ENCODE measurements at regions not wholly inside any gene's neighbourhood (a gene's known extent, or its start where the extent isn't known, plus 50 kb on each side); places are given as distances from the start of the nearest gene placed in this dataset.
A peak's percentile ranks its signal among the peaks of the same experiment; 100 is the strongest.

GRCh38 chr7:72481934-72482333 is 69.8 kb upstream of the CALN1 start:
- ATAC-seq (ENCODE audit: low read depth in 2 of 2) (no peak), DNase-seq (no peak)
- no peaks in the 10 kb centered on the region for H3K27me3 ChIP-seq (ENCODE audit: control insufficient read depth, insufficient read depth, low read length)
- Mint-ChIP-seq H3K9me3 (peaks cover 0 to 5% (median 2%) of the 10 kb centered on the region in 7 donors), H3K4me3 (no peak overlapping the region), H3K27me3 (peaks cover 5% of the 10 kb centered on the region), H3K27ac (no peak overlapping the region), H3K36me3 (no peaks in the 10 kb centered on the region), H3K4me1 (no peaks in the 10 kb centered on the region)
- no peaks in the 10 kb centered on the region for H3K9me3 ChIP-seq (ENCODE audit: control insufficient read depth in 2 of 2, low read length in 2 of 2)
- no peak overlapping the region for H3K4me3 ChIP-seq (ENCODE audit: low read depth, low read length)
- no peaks in the 10 kb centered on the region for H3K36me3 ChIP-seq (ENCODE audit: control insufficient read depth, insufficient read depth, low read length)
- no peaks in the 10 kb centered on the region for H3K4me1 ChIP-seq (ENCODE audit: control insufficient read depth, insufficient read depth, low read length, poor library complexity, severe bottlenecking)
- no peak overlapping the region for H3K27ac ChIP-seq (ENCODE audit: insufficient read depth, low read length, poor library complexity, severe bottlenecking)

GRCh38 chr7:72476608-72477305 is 64.6 kb upstream of the CALN1 start:
- no peak overlapping the region for H3K4me3 Mint-ChIP-seq
- peaks cover 0 to 10% (median 4%) of the 10 kb centered on the region in 7 donors for H3K9me3 Mint-ChIP-seq
- no peaks in the 10 kb centered on the region for H3K9me3 ChIP-seq (ENCODE audit: control insufficient read depth in 2 of 2, low read length in 2 of 2)
- no peaks in the 10 kb centered on the region for H3K27me3 ChIP-seq (ENCODE audit: control insufficient read depth, insufficient read depth, low read length)
- no peak overlapping the region for H3K27ac Mint-ChIP-seq
- H3K36me3 Mint-ChIP-seq = no peaks in the 10 kb centered on the region
- DNase-seq (no peak), ATAC-seq (ENCODE audit: low read depth in 2 of 2) (no peak)
- H3K4me1 Mint-ChIP-seq = no peaks in the 10 kb centered on the region
- H3K4me3 ChIP-seq (ENCODE audit: low read depth, low read length) = no peak overlapping the region
- no peaks in the 10 kb centered on the region for H3K36me3 ChIP-seq (ENCODE audit: control insufficient read depth, insufficient read depth, low read length)
- no peaks in the 10 kb centered on the region for H3K4me1 ChIP-seq (ENCODE audit: control insufficient read depth, insufficient read depth, low read length, poor library complexity, severe bottlenecking)
- no peak overlapping the region for H3K27ac ChIP-seq (ENCODE audit: insufficient read depth, low read length, poor library complexity, severe bottlenecking)
- H3K27me3 Mint-ChIP-seq = no peaks in the 10 kb centered on the region

GRCh38 chr7:72467237-72467636 is 55.1 kb upstream of the CALN1 start:
- no peaks in the 10 kb centered on the region for H3K36me3 ChIP-seq (ENCODE audit: control insufficient read depth, insufficient read depth, low read length)
- H3K27me3 Mint-ChIP-seq = peaks cover 4% of the 10 kb centered on the region
- H3K27ac ChIP-seq (ENCODE audit: insufficient read depth, low read length, poor library complexity, severe bottlenecking) = no peak overlapping the region
- no peak overlapping the region for H3K27ac Mint-ChIP-seq
- no peaks in the 10 kb centered on the region for H3K9me3 ChIP-seq (ENCODE audit: control insufficient read depth in 2 of 2, low read length in 2 of 2)
- no peak for ATAC-seq (ENCODE audit: low read depth in 2 of 2)
- no peaks in the 10 kb centered on the region for H3K36me3 Mint-ChIP-seq
- no peak overlapping the region for H3K4me3 ChIP-seq (ENCODE audit: low read depth, low read length)
- H3K27me3 ChIP-seq (ENCODE audit: control insufficient read depth, insufficient read depth, low read length) = no peaks in the 10 kb centered on the region
- DNase-seq = no peak
- H3K9me3 Mint-ChIP-seq = peaks cover 0 to 7% (median 0%) of the 10 kb centered on the region in 7 donors
- no peaks in the 10 kb centered on the region for H3K4me1 ChIP-seq (ENCODE audit: control insufficient read depth, insufficient read depth, low read length, poor library complexity, severe bottlenecking)
- H3K4me3 Mint-ChIP-seq = no peak overlapping the region
- no peaks in the 10 kb centered on the region for H3K4me1 Mint-ChIP-seq

DNA sequence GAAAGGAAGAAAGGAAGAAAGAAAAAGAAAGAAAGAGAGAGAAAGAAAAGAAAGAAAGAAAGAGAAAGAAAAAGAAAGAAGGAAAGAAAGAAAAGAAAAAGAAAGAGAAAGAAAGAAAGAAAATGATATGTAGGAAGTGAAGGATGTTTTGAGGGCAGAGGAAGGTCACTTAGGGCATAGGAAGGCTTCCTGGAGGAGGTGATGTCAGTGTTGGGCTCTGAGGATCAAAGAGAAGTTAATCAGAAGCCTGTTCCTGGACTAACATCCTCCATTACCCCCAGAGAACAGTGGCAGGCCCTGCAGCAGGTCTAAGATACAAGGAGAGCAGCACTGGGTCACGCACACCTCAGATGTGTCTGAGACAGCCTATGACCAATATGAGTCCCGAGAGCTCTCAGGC is 54.7 kb upstream of the CALN1 start:
- Mint-ChIP-seq H3K36me3 (no peaks in the 10 kb centered on the region), H3K9me3 (peaks cover 0 to 7% (median 0%) of the 10 kb centered on the region in 7 donors), H3K27ac (peak overlapping the region in 1 of 3 donors; percentile 88), H3K27me3 (peaks cover 4% of the 10 kb centered on the region), H3K4me3 (no peak overlapping the region), H3K4me1 (no peaks in the 10 kb centered on the region)
- ATAC-seq (ENCODE audit: low read depth in 2 of 2) (no peak), DNase-seq (no peak)
- H3K27ac ChIP-seq (ENCODE audit: insufficient read depth, low read length, poor library complexity, severe bottlenecking) = no peak overlapping the region
- H3K4me3 ChIP-seq (ENCODE audit: low read depth, low read length) = no peak overlapping the region
- no peaks in the 10 kb centered on the region for H3K27me3 ChIP-seq (ENCODE audit: control insufficient read depth, insufficient read depth, low read length)
- no peaks in the 10 kb centered on the region for H3K36me3 ChIP-seq (ENCODE audit: control insufficient read depth, insufficient read depth, low read length)
- no peaks in the 10 kb centered on the region for H3K9me3 ChIP-seq (ENCODE audit: control insufficient read depth in 2 of 2, low read length in 2 of 2)
- no peaks in the 10 kb centered on the region for H3K4me1 ChIP-seq (ENCODE audit: control insufficient read depth, insufficient read depth, low read length, poor library complexity, severe bottlenecking)

- H3K27ac Mint-ChIP-seq = no peak overlapping the region
- Histone ChIP-seq H3K4me3 (ENCODE audit: low read depth, low read length) (no peak overlapping the region), H3K4me1 (ENCODE audit: control insufficient read depth, insufficient read depth, low read length, poor library complexity, severe bottlenecking) (no peaks in the 10 kb centered on the region), H3K27ac (ENCODE audit: insufficient read depth, low read length, poor library complexity, severe bottlenecking) (no peak overlapping the region), H3K27me3 (ENCODE audit: control insufficient read depth, insufficient read depth, low read length) (no peaks in the 10 kb centered on the region), H3K9me3 (ENCODE audit: control insufficient read depth in 2 of 2, low read length in 2 of 2) (no peaks in the 10 kb centered on the region), H3K36me3 (ENCODE audit: control insufficient read depth, insufficient read depth, low read length) (no peaks in the 10 kb centered on the region)
- ATAC-seq (ENCODE audit: low read depth in 2 of 2) (no peak), DNase-seq (no peak)
- H3K4me1 Mint-ChIP-seq = no peaks in the 10 kb centered on the region
- H3K9me3 Mint-ChIP-seq = peaks cover 0 to 7% (median 3%) of the 10 kb centered on the region in 7 donors
- H3K4me3 Mint-ChIP-seq = no peak overlapping the region
- no peaks in the 10 kb centered on the region for H3K27me3 Mint-ChIP-seq
- no peaks in the 10 kb centered on the region for H3K36me3 Mint-ChIP-seq
Measured at GRCh38 chr7:72465521-72465920, 53.4 kb upstream of the CALN1 start.

DNA sequence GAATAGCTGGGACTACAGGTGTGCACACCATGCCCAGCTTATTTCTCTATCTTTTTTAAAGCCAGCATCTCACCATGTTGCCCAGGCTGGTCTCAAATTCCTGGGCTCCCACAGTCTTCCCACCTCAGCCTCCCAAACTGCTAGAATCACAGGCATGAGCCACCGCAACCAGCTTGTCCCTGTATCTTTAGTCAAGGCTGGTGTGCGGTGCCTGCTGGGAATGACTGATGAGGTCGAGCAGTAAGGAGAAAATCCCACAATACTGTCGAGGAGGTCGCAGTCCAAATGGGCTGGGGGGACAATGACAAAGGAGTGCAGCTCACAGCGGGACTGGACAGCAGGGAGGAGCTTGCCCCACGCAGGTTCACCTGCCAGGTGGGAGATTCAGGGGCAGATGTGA is 50.2 kb upstream of the CALN1 start:
- no peaks in the 10 kb centered on the region for H3K36me3 ChIP-seq (ENCODE audit: control insufficient read depth, insufficient read depth, low read length)
- Mint-ChIP-seq H3K36me3 (no peaks in the 10 kb centered on the region), H3K4me1 (no peaks in the 10 kb centered on the region), H3K9me3 (peaks cover 0 to 5% (median 0%) of the 10 kb centered on the region in 7 donors), H3K27ac (no peak overlapping the region), H3K4me3 (no peak overlapping the region), H3K27me3 (no peaks in the 10 kb centered on the region)
- H3K4me3 ChIP-seq (ENCODE audit: low read depth, low read length) = no peak overlapping the region
- no peak for DNase-seq
- H3K9me3 ChIP-seq (ENCODE audit: control insufficient read depth in 2 of 2, low read length in 2 of 2) = no peaks in the 10 kb centered on the region
- H3K4me1 ChIP-seq (ENCODE audit: control insufficient read depth, insufficient read depth, low read length, poor library complexity, severe bottlenecking) = no peaks in the 10 kb centered on the region
- no peak for ATAC-seq (ENCODE audit: low read depth in 2 of 2)
- H3K27me3 ChIP-seq (ENCODE audit: control insufficient read depth, insufficient read depth, low read length) = no peaks in the 10 kb centered on the region
- H3K27ac ChIP-seq (ENCODE audit: insufficient read depth, low read length, poor library complexity, severe bottlenecking) = no peak overlapping the region

All from CD4-positive, CD25-positive, alpha-beta regulatory T cell (primary cell).